Spleen (tissue), 11 donors: ENCODE measurements at regions not wholly inside any gene's neighbourhood (a gene's known extent, or its start where the extent isn't known, plus 50 kb on each side); places are given as distances from the start of the nearest gene placed in this dataset.

Experiments used
- DNase-seq: peaks from one replicate; pipeline ENCODE4 v3.0.0-alpha.2; 2020
- H3K27ac ChIP-seq, 8 donors: fragments of 200-600 bp; sonication (generic) in 7 of 8; 1 replicate in 4 of 8; 2 replicates in 4 of 8; pipeline versions ENCODE4 v1.5.0 to v1.8.0; 2016 to 2021; ENCODE audit warnings: inconsistent platforms in 4 of 8, mild to moderate bottlenecking in 4 of 8, moderate library complexity in 1 of 8
- H3K27me3 ChIP-seq, 7 donors: fragments of 200-600 bp; sonication (generic) in 6 of 7; replicated peaks in 1 of 7; 1 replicate in 4 of 7; 2 replicates in 3 of 7; pipeline versions ENCODE4 v1.5.0 to v1.8.0; 2016 to 2021; ENCODE audit warnings: inconsistent platforms in 3 of 7, mild to moderate bottlenecking in 1 of 7
- H3K36me3 ChIP-seq, 6 donors: fragments of 200-600 bp; sonication (generic) in 5 of 6; 1 replicate in 4 of 6; 2 replicates in 2 of 6; pipeline versions ENCODE4 v1.5.0 to v1.8.0; 2016 to 2021; ENCODE audit warnings: inconsistent platforms in 2 of 6
- H3K4me1 ChIP-seq, 6 donors: fragments of 200-600 bp; sonication (generic) in 5 of 6; 1 replicate in 3 of 6; 2 replicates in 3 of 6; pipeline versions ENCODE4 v1.5.0 to v1.8.0; 2016 to 2021; ENCODE audit warnings: inconsistent platforms in 3 of 6
- H3K4me3 ChIP-seq, 8 donors: fragments of 200-600 bp; sonication (generic) in 7 of 8; 1 replicate in 4 of 8; 2 replicates in 4 of 8; pipeline versions ENCODE4 v1.5.0 to v1.8.0; 2016 to 2021; ENCODE audit warnings: inconsistent platforms in 4 of 8, mild to moderate bottlenecking in 4 of 8, moderate library complexity in 2 of 8
- H3K9me3 ChIP-seq, 8 donors: fragments of 200-600 bp; sonication (generic) in 7 of 8; 1 replicate in 4 of 8; 2 replicates in 4 of 8; pipeline versions ENCODE4 v1.5.0 to v1.8.0; 2016 to 2021; ENCODE audit warnings: inconsistent platforms in 4 of 8
- POLR2A ChIP-seq, 3 donors: fragments of 450-650 bp; IDR thresholded peaks; one replicate each; pipeline ENCODE4 v1.5.1; 2017; ENCODE audit warnings: antibody characterized with exemption in 3 of 3, mild to moderate bottlenecking in 1 of 3
- POLR2AphosphoS5 ChIP-seq, 3 donors: sonication (generic); formaldehyde crosslinking; IDR thresholded peaks; one replicate each; pipeline ENCODE4 v1.5.1; 2017; ENCODE audit warnings: antibody characterized with exemption in 3 of 3
- WGBS, 5 donors: extraction: QIAGEN DNeasy Blood & Tissue Kit in 3 of 5; methylation state at CpG; one replicate each; pipeline versions ENCODE4 v1.1.5 to v1.1.7; 2013 to 2018; 5-methylcytosine and 5-hydroxymethylcytosine counted together
- intact Hi-C: fragments of 100-400 bp; cut with DNase I; formaldehyde crosslinking; loops from one replicate; pipeline ENCODE4 v1.15.0; 2023; ENCODE audit warnings: low total_unique reads
- TF ChIP-seq, protein P1 (sequence below), 11 experiments: fragments of 200-600 bp in 7 of 11; fragments of 450-650 bp in 4 of 11; sonication (generic) in 4 of 11; IDR thresholded peaks in 8 of 11; conservative IDR thresholded peaks in 3 of 11; 1 replicate in 7 of 11; 2 replicates in 4 of 11; pipeline versions ENCODE4 v1.4.0 to v1.8.0; 2016 to 2021; ENCODE audit warnings: antibody characterized with exemption in 11 of 11, inconsistent platforms in 4 of 11, mild to moderate bottlenecking in 1 of 11
- donor health status: healthy with polysubstance abuse.
- donor health status: DM: no; HTN: no; CAD: no; lungs with moderate emphysema.
- donor health status: DM: no; HTN: no; CAD: no.
- donor health status: Bipolar disorder and iron deficiency.
- donor health status: healthy.
- donor health status: DM: no; HTN: no; CAD: no.
- donor health status: DM: yes; HTN: yes; CAD: no.

DNA sequence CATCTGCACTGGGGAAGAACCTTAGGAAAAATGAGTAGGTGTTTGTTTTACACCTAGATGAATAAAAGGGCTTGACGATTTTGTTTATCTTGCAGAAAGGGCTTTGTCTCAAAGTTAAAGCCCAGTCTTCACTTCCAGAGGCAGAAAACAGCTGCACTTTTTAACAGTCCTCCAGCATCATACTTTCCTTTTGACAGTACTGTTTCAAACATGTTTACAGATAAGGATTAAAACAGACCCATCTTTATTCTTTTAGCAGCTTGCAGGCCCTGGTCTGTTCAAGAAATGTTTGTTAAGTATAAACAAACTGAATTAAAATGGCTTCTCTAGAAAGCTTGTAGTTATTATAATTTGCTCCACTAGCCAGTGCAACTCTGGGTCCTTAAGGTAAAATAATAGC lies 374.2 kb downstream of the EPHA7 start:
- 52 to 78% (median 64%) methylated on average over 1 of the region's 1 CpG for WGBS, 5 donors
- Histone ChIP-seq H3K9me3 (peaks cover 0 to 2% (median 0%) of the 10 kb centered on the region in 8 donors), H3K36me3 (no peaks in the 10 kb centered on the region), H3K27ac (no peak overlapping the region), H3K4me1 (no peaks in the 10 kb centered on the region), H3K27me3 (no peaks in the 10 kb centered on the region), H3K4me3 (no peak overlapping the region)
- no peak for DNase-seq
- TF ChIP-seq, protein P1, sequence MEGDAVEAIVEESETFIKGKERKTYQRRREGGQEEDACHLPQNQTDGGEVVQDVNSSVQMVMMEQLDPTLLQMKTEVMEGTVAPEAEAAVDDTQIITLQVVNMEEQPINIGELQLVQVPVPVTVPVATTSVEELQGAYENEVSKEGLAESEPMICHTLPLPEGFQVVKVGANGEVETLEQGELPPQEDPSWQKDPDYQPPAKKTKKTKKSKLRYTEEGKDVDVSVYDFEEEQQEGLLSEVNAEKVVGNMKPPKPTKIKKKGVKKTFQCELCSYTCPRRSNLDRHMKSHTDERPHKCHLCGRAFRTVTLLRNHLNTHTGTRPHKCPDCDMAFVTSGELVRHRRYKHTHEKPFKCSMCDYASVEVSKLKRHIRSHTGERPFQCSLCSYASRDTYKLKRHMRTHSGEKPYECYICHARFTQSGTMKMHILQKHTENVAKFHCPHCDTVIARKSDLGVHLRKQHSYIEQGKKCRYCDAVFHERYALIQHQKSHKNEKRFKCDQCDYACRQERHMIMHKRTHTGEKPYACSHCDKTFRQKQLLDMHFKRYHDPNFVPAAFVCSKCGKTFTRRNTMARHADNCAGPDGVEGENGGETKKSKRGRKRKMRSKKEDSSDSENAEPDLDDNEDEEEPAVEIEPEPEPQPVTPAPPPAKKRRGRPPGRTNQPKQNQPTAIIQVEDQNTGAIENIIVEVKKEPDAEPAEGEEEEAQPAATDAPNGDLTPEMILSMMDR (IDR thresholded peaks at IDR 0.05 in 8 of 11, conservative IDR thresholded peaks at IDR 0.05 in 3 of 11) = no peak
- TF ChIP-seq POLR2AphosphoS5 (IDR thresholded peaks at IDR 0.05) = no peak
- no peak for TF ChIP-seq POLR2A (IDR thresholded peaks at IDR 0.05)
- intact Hi-C loops = no loop called here

DNA sequence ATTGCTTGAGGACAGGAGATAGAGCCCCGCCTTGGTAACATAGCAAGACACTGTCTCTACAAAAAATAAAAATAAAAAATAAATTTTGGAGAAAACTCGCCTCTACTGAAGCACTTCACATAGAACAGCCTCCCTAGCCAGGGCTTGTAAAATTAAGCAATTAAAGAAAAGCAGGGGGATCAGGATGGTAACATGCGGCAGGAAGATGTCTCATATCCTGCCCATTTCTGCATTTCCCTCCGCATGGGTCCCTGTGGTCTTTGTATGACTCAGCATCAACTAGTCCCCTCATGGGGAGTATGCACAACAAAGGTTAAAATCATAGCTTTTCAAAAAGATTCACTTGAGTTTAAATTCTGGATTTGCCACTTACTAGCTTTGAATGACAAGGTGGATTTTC lies 379.0 kb downstream of the EPHA7 start:
- no peak overlapping the region for H3K4me3 ChIP-seq
- TF ChIP-seq, protein P1 (IDR thresholded peaks at IDR 0.05 in 8 of 11, conservative IDR thresholded peaks at IDR 0.05 in 3 of 11) = no peak
- TF ChIP-seq POLR2A (IDR thresholded peaks at IDR 0.05) (no peak), POLR2AphosphoS5 (IDR thresholded peaks at IDR 0.05) (no peak)
- 32 to 42% (median 40%) methylated on average over 4 of the region's 4 CpGs for WGBS, 5 donors

DNA sequence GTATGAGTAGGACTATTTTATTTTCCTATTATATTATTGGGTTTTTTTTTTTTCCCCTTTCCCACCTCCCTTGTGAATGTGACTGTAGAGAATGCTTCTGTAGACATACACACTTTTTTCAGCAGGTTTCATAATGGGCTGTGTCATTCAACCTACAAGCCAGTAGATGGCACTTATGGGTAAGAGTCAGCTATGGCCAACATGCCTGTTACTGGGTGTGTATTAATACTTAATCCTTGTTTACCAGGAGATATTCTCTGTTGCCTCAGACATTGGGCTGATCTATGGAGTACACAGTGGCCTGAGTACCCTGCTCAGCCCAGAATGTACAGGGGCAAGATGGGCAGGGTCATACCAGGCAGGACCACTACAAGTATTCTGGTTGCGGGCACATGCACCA lies 382.5 kb downstream of the EPHA7 start:
- Histone ChIP-seq H3K4me3 (no peak overlapping the region), H3K27ac (no peak overlapping the region), H3K9me3 (peaks cover 0 to 49% (median 32%) of the 10 kb centered on the region in 8 donors), H3K36me3 (no peaks in the 10 kb centered on the region), H3K27me3 (no peaks in the 10 kb centered on the region), H3K4me1 (no peaks in the 10 kb centered on the region)
- no peak for DNase-seq
- intact Hi-C loops = no loop called here
- whole genome bisulfite sequencing, 5 donors = 91 to 100% (median 94%) methylated on average over 1 of the region's 1 CpG
- TF ChIP-seq, protein P1 (IDR thresholded peaks at IDR 0.05 in 8 of 11, conservative IDR thresholded peaks at IDR 0.05 in 3 of 11) = peak in 1 of 11 experiments; percentile 8
- no peak for TF ChIP-seq POLR2A (IDR thresholded peaks at IDR 0.05)

More for the DNA sequence above, 379.0 kb downstream of the EPHA7 start:
- no peak for DNase-seq
- intact Hi-C loops = no loop called here
- Histone ChIP-seq H3K36me3 (no peaks in the 10 kb centered on the region), H3K4me1 (no peaks in the 10 kb centered on the region), H3K27me3 (no peaks in the 10 kb centered on the region), H3K27ac (no peak overlapping the region), H3K9me3 (peaks cover 0 to 49% (median 32%) of the 10 kb centered on the region in 8 donors)

DNA sequence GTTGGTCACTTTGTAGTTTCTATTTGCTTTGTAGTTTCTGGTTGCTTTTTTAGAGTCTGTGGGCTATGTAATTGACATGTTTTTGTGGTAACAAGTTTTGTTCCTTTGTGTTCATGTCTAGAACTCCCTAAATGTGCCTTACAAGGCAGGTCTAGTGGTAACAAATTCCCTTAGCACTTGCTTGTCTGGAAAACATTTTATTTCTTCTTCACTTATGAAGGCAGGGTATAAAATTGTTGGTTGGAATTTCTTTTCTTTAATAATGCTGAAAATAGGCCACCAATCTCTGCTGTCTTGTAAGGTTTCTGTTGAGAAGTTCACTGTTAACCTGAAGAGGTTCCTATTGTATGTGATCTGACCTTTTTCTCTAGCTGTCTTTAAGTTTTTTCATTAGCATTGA lies 383.6 kb downstream of the EPHA7 start:
- TF ChIP-seq, protein P1 (IDR thresholded peaks at IDR 0.05 in 8 of 11, conservative IDR thresholded peaks at IDR 0.05 in 3 of 11) = no peak
- TF ChIP-seq POLR2A (IDR thresholded peaks at IDR 0.05) = no peak
- TF ChIP-seq POLR2AphosphoS5 (IDR thresholded peaks at IDR 0.05) = no peak
- Histone ChIP-seq H3K4me1 (no peaks in the 10 kb centered on the region), H3K27ac (no peak overlapping the region), H3K4me3 (no peak overlapping the region), H3K27me3 (no peaks in the 10 kb centered on the region), H3K36me3 (no peaks in the 10 kb centered on the region), H3K9me3 (peaks cover 0 to 54% (median 32%) of the 10 kb centered on the region in 8 donors)
- intact Hi-C loops = no loop called here
- DNase-seq = no peak
